GM19025 (cell line): ENCODE measurements at regions not wholly inside any gene's neighbourhood (a gene's known extent, or its start where the extent isn't known, plus 50 kb on each side); places are given as distances from the start of the nearest gene placed in this dataset.
A peak's percentile ranks its signal among the peaks of the same experiment; 100 is the strongest.
"Not testable (repeated sequence)": the region's sequence is repeated elsewhere in the genome, so short reads cannot be mapped to it uniquely, and the experiment has no call there.

Experiments used
- ATAC-seq: cut with Tn5 transposase; IDR thresholded peaks from one replicate; pipeline ENCODE4 v1.9.1; 2021; ENCODE audit warnings: mild to moderate bottlenecking, low read depth, moderate library complexity; ENCODE audit not compliant: unreplicated experiment

DNA sequence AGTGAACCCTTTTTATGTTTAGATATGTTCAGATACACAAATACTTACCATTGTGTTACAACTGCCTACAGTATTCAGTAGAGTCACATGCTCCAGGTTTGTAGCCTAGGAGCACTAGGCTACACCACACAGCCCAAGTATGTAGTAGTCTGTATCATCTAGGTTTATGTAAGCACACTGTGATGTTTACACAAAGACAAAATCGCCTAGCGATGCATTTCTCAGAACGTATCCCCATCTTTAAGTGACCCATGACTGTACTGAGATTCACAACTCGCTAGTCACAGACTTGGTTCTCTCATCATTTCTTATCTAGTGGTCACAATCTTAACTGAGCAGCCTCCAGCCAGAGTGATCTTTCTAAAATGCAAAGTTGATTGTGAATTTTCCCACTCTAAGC, 119.2 kb downstream of the RASSF10 start:
- ATAC-seq: no peak

DNA sequence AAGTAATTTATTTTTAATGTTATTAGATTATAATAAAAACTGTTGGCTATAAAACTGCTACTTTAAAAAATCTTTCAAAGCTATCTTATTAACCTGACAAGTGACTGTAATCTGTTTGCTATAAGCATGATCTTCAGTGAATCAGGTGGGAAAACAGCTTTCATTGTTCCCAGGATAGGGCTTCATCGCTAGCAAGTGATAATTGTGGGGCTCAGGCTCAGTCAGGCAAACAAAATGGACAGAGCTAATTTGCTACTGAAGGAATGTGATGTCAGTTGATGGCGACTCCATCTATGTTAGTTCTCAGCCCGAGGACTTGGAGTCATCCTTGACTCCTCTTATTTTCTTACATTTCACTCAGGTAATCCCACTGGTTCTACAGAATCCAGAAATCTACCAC, 125.0 kb downstream of the RASSF10 start:
- no peak for ATAC-seq

DNA sequence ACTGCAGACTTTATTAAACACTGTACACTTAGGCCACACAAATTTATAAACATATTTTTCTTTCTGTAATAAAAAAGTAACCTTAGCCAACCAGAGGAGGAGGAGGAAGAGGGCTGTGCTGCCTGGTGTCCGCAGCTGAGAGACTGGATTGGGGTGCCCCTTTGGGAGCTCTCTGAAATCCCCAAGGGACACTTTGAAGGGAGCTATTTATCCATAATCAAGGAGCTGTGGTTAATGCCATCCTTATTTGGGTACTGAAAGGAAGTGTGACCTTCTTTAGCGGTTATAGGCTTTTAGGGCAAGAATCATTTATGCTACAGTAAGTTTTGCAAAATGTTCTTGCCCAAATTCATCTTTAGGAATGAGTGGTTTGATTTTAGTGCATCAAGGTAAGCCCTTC, 125.8 kb downstream of the RASSF10 start:
- ATAC-seq: no peak

DNA sequence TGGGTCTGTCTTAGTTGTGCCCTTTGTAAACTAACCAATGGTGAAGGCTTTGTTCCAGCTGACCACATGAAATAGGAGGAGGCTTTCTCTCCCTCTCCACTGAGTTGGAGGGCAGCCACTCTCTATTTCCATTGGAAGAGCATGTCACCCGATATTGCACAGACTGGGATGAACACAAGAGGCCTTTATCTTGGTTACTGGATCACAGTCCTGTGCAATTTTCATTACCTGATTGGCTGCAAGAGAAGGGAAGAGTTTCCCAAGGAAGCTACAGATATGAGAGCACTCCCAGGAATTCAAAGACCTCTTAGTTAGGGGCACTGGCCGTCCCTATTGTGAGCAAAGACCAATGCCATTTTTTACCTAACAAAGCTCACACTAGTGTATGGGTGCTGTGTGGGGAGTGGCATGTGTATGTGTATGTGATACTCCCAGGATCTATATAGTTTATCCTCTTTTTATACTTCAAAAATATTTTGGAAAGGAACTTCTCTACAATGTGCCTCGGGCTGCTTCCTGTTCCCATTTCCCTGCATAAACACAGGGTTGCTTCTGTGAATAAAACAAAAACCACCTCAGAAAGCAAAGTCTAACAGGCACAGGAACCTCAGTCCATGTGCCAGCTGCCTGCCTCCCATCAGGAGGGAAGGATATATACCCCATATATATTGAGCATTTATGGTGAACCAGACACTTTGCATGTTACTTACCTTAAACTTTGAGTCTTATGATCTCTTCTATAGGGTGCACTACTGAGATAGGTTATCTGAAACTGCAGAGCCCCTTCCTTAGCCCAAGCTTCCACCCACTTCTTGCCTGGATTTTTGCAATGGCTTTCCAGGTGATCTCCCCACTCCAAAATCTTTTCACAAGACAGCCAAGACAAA, 126.5 kb downstream of the RASSF10 start:
- ATAC-seq: no peak

DNA sequence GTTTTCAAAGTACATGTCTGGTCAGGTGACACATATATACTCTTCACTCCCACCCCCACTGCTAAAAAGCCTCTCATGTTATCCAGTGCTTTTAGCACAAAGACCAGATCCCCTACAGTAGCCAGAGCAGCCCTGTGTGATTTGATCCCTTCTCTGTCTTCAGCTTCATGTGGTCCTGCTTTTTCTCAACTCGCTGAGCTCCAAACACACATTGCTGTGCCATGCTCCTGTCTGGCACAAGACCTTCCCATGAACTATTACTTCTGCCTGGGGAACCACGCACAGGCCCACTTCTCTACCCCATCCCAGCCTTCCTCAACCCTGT, 127.1 kb downstream of the RASSF10 start:
- ATAC-seq: no peak

DNA sequence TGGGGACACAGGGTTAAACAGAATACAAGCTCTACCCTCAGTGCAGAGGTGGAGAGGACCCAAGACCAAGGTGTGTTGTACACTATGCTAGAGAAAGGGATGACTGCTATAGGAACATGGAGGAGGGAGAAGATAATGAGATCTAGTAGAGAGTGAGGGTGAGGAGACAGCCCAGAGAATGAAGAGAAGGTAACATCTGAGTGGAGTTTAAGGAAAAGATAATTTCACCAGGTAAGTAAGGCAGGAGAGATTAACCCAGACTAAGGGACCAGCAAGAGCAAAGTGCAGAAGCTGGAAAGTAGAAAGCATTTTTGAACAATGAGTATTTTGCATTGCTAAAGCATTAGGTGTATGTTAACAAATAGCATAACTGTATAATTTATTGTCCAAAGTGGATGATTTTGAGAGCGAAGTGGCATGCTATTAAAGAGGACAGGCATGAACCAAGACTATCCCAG, 128.8 kb downstream of the RASSF10 start:
- no peak for ATAC-seq

DNA sequence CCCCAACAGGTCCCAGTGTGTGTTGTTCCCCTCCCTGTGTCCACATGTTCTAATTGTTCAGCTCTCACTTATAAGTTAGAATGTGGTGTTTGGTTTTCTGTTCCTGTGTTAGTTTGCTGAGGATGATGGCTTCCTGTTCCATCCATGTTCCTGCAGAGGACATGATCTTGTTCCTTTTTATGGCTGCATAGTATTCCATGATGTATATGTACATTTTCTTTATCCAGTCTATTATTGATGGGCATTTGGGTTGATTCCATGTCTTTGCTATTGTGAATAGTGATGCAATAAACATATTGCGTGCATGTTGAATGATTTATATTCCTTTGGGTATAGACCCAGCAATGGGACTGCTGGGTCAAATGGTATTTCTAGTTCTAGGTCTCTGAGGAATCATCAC, 130.0 kb downstream of the RASSF10 start:
- ATAC-seq: not testable (repeated sequence)

DNA sequence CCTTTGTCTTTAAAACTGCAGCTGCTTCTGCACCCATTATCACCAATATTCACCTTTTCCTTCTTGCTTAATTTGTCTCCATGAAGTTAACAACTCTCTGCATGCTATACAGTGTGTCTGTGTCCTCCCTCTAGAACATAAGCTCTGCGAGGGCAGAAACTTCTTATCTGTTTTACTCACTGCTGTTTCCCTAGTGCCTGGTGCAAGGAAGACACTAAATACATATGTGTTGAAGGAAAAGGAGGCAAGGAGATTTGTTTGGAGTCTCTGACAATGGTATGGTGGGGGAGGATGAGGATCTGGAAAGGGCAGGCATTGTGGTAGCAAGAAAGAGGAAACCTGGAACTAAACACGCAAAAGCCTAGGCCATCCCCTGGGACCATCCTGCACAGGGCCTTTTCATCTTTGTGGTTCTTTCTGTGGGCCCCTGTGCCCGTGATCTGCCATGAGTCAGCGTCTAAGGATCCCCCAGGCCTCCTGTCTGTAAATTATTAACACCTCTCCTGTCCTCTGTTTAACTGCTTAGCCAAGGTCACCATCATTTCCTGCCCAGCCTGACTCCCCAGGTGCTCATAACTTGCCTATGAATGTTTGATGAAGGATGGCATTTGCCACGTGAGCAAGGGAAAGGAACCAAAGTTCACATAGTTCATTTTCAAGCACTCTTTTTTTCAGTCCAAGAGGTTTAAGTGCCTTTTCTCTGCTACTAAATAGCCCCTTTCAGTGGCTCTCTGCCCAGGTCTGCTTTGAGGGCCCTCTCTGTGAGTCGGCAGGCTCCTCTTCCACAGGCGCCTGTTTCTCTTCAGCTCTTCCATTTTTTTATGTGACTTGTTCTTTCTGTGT, 131.1 kb downstream of the RASSF10 start:
- peak; percentile 82 for ATAC-seq

DNA sequence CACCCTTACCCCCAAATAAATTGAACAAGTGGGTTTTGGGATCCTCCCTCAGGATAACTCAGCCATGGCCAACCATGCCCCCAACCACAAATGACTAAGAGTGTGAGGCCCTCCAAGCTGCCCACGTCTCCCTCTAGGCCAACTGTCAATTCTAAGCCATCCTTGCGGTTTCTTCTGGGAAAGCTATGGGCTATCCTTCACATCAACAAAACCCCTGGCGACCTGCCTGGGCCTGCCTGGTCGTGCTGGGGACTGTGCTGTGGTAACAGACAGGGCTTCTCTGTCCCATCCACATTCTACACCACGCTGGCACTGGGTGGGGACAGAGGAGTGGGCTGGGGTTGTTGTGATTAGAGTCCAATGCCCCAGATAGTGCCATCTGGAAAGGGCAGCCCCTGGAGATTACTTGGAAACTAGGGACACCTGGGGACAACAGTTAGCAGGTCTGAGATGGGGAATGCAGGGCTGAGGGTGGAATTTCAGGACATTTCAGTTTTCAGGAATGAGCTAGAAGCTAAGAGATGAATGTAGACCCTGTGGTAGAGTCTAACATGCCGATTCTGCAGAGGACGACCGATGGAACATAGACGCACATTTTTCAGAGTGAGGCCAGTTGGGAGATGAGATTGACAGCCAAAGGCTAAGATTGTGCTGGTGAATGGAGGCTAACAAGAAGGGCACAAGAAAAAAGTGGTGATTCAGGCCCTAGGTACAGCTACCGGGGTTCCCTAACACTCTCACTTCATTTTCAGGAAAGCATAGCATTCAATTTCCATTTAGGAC, 131.9 kb downstream of the RASSF10 start:
- ATAC-seq: peak; percentile 9

DNA sequence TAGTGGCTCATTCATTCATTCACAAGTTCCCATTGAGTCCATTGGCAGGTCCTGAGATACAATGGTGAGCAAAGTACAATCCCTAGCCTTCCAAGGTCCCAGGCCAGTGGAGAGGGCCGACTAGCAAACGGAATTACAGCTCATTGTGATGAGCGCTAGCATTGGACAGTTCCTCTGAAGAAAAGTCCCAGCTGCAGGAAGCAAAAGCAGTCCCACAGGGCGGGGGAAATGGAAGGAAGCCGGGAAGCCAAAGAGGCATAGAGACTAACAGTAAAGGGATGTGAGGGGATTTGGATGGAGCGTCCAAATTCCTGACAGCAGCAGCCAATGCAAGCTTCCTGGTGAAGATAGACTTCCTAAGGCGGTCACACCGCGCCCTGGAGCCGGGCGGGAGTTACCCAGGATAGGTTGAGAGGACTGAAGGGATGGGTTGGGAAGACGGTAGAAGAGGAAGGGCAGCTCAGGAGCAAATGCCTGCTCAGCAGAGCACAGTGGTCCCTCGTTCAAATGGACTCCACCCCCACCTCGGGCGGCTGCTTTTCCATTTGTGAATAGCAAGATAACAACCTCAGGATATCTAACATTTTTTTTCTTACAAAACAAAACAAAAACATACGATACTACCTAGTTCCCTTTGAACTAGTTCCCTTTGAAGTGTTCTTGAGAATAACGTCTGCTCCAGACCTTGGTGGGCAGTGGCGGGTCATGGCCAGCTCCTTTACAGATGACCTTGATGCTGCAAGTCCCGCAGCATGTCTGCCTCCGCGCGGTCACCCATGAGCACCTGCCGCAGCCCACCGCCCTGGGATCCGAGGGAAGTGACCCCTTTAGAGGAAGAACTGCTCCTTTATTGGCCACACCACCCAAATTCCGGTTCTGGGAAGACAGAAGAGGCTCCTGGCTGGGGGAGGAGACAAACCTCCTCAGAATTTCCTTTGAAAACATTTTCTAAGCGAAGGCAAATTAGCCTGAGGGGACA, 132.9 kb downstream of the RASSF10 start:
- ATAC-seq: no peak

DNA sequence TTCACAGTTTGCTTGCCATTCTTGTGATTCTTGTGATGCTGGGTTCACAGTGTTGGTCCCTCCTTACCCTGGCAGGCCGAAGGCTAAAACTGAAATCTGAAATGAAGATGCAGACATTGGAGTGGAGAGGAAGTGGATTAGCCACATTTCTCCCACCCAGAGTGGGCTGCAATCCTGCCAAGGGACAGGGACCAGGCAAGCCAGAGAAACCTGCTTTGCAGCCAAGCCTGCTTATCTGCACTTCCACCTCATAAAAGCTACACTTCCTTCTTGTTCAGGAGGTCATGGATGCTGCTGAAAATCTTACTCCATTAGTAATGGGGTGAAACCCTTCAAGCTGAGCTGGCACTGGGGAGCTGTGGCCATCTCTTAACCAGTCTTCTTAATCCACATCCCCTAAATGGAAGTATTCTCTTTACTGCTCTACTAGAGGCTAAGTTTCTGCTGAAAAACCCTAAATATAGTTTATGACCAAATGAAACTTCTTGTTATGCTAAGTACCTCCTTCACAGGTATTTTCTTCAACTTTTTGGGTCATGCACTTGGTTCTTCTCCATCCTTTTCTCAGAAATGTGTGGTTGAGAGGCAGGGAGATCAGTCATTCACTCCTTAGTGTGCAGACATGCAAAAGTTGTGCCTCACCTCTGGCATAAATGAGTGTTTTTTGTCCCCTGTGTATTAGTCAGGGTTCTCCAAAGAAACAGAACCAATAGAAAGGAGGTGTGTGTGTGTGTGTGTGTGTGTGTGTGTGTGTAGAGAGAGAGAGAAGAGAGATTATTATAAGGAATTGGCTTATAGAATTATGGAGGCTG, 133.9 kb upstream of the BMAL1 start:
- ATAC-seq: no peak

DNA sequence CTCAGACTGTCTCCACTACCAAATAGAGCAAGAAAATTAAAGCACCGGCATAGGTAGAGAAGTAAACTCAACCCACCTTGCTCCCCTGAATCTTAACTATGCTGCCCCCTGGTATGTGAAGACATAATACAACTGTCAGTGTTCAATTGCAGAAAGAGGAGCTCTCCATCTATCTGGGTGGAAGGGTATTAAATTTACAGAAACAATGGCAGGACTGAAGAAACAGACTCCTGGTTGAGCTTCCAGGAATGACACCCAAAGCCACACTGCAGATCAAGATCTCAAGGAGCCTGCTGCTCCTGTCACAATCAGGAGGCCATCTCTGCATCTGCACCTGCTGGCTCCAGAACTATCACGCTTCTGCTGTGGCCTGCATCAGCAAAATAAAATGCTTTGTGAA, 132.1 kb upstream of the BMAL1 start:
- no peak for ATAC-seq

DNA sequence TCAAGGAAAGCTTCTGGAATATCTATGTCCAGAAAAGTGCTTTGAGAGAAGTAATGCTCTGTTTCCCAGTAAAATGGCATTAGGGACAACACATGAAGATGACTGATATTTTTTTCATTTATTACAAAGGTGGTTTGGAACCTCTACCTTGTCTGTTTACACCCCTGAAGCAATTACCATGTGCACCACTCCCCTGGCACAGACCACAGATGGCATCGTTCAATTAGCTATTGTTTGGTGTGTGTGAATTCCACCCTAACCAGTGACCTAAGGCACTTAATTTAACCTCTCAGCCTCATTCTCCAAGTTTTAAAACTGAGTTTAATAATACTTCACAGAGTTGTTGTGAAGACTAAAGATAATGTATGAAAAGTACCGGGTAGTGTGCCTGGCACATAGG, 127.6 kb upstream of the BMAL1 start:
- ATAC-seq: no peak

DNA sequence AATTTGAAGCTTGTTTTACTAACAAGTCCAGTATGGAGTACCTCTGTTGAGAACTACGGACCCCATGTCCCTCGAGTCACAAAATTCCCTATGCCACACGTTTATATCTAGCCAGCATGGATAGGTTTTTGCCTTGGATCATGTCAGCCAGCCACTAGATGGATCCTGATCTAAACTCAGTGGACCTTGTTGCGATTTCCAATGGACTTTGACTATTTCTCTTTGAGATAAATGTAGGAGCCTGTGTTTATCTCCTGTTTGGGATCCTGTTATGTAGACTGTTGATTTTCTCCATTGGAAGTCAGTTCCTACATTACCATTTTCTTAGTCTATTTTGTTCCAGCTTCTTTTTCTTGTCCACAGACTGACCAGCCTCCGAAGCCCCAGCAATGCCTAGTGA, 127.1 kb upstream of the BMAL1 start:
- ATAC-seq: no peak

DNA sequence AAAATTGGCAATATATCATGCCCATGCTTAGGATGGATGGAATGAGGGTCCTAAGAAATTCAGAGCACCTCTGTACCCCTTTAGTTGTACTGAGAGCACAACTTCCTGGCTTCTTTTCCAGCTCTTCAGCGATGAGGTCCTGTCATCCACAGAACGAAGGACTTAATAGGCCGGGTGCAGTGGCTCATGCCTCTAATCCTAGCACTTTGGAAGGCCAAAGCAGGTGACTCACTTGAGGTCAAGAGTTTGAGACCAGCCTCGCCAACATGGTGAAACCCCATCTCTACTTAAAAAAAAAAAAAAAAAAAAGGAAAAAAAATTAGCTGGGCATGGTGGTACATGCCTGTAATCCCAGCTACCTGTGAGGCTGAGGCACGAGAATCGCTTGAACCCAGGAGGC, 125.3 kb upstream of the BMAL1 start:
- no peak for ATAC-seq

DNA sequence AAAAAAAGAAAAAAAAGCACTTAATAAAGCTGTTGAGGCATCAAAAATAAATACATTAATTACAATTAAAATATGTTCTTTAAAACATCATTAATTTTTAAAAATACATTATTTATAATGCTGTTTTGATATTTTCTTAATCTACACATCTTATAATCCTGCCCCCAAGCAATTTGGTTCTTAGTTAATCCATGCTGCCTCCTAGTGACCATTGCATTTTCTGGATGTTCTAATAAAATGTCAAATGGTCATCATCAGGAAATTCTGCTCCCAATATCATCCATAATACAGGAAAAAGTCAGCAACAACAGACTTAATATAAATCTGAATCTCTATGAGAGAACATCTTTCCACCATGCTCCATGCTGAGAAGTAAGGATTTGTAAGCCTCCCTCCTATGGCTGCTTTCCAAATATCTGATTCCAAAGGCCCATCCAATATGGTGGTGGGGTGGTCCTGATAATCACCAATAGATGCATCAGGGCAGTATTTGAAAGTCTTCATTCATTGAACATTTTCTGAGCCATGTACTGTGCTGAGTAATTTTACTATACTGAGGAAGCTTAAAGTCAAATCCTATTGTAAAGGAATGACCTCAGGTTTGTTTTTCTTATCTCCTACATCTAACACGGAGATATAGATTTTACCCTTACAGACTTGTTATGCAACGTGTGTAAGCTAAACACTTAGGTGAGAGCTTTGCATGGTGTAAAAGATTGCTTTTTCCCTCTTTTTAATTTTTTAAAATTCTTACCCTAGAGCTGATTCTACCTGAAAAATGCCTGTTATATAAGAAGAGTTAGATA, 124.7 kb upstream of the BMAL1 start:
- no peak for ATAC-seq

DNA sequence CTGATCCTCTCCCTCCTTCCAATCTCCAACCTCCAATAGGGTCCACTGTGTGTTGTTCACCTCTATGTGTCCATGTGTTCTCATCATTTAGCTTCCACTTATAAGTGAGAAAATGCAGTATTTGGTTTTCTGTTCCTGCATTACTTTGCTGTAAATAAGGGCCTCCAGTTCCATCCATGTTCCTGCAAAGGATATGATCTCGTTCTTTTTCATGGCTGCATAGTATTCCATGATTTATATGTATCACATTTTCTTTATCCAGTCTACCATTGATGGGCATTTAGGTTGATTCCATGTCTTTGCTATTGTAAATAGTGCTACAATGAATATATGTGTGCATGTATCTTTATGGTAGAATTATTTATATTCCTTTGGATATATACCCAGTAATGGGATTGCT, 123.2 kb upstream of the BMAL1 start:
- ATAC-seq: not testable (repeated sequence)

DNA sequence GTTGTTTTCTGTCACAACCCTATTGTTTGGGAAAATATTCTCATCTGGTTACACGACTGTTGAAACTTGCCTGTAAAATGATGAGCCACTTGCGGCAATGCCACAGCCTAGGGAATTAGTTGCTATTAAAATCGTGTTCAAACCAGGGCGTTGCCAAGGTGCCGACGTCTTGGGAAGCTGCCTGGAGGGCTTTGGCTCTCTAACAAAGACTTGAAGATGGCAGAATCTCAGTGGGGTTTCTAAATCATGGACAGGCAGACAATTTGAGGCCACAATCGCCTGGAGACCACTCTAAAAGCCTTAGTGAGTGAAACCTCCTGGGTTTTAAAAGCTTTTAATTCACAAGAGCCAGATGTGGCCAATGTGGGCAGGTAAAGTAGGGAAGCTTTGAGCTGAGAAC, 117.2 kb upstream of the BMAL1 start:
- no peak for ATAC-seq
